ENCODE measurements at regions not wholly inside any gene's neighbourhood (a gene's known extent, or its start where the extent isn't known, plus 50 kb on each side); places are given as distances from the start of the nearest gene placed in this dataset.

GRCh38 chr1:22275626-22276395 lies 132.9 kb upstream of the WNT4 start:
- Histone ChIP-seq H3K27me3 (ENCODE audit: insufficient read depth) (no peaks in the 10 kb centered on the region), H3K9me2 (ENCODE audit: insufficient read depth) (no peaks in the 10 kb centered on the region), H3F3A (replicated peaks; ENCODE audit: low read depth) (no peaks in the 10 kb centered on the region), H3K4me1 (ENCODE audit: insufficient read depth) (peaks cover 24% of the 10 kb centered on the region), H2AFZ (no peak overlapping the region), H3K4me3 (no peak overlapping the region), H3K27ac (ENCODE audit: low read depth) (no peak overlapping the region), H4K20me1 (replicated peaks; ENCODE audit: insufficient read depth) (no peaks in the 10 kb centered on the region), H3K36me3 (ENCODE audit: insufficient read depth) (no peaks in the 10 kb centered on the region), H3K4me2 (peak overlapping the region; percentile 32; the same call in 1 of the 2 replicates), H3K79me2 (replicated peaks; ENCODE audit: insufficient read depth) (no peaks in the 10 kb centered on the region)
- H3K9me3 Mint-ChIP-seq, result peaks cover 6% of the 10 kb centered on the region
- H3K27ac Mint-ChIP-seq, result no peak overlapping the region
- H3K4me3 Mint-ChIP-seq, result no peak overlapping the region
- ATAC-seq (peak; percentile 91), DNase-seq (ENCODE audit: low spot score) (peak; percentile 81)
- no peaks in the 10 kb centered on the region; the same call in 2 of the 3 replicates for H3K36me3 Mint-ChIP-seq (ENCODE audit: low read depth)
- peaks cover 44% of the 10 kb centered on the region for H3K4me1 Mint-ChIP-seq
- peaks cover 20% of the 10 kb centered on the region for H3K27me3 Mint-ChIP-seq (ENCODE audit: insufficient read depth, low read depth, poor library complexity)
- no peak for TF ChIP-seq EZH2phosphoT487 (IDR thresholded peaks at IDR 0.05; ENCODE audit: unreplicated experiment)
- no peak for TF ChIP-seq EZH2 (IDR thresholded peaks at IDR 0.05; ENCODE audit: low read depth, unreplicated experiment)
- peak; percentile 69 to 89 for TF ChIP-seq CTCF (conservative IDR thresholded peaks at IDR 0.05; ENCODE audit: low read depth in 2 of 2)

- H3K4me3 Mint-ChIP-seq, result no peak overlapping the region
- peaks cover 21% of the 10 kb centered on the region for H3K4me1 ChIP-seq (ENCODE audit: insufficient read depth)
- H3K79me2 ChIP-seq (replicated peaks; ENCODE audit: insufficient read depth), result no peaks in the 10 kb centered on the region
- H3K4me3 ChIP-seq, result no peak overlapping the region
- no peak overlapping the region for H2AFZ ChIP-seq
- no peak for DNase-seq (ENCODE audit: low spot score)
- H3K27ac Mint-ChIP-seq, result no peak overlapping the region
- H3F3A ChIP-seq (replicated peaks; ENCODE audit: low read depth), result no peaks in the 10 kb centered on the region
- H3K4me2 ChIP-seq, result no peak overlapping the region
- no peak for ATAC-seq
- H3K27me3 Mint-ChIP-seq (ENCODE audit: insufficient read depth, low read depth, poor library complexity), result peaks cover 22% of the 10 kb centered on the region
- no peaks in the 10 kb centered on the region for H3K27me3 ChIP-seq (ENCODE audit: insufficient read depth)
- no peaks in the 10 kb centered on the region for H3K9me2 ChIP-seq (ENCODE audit: insufficient read depth)
- peaks cover 6% of the 10 kb centered on the region for H3K9me3 Mint-ChIP-seq
- peaks cover 41% of the 10 kb centered on the region for H3K4me1 Mint-ChIP-seq
- no peak overlapping the region for H3K27ac ChIP-seq (ENCODE audit: low read depth)
- H3K36me3 ChIP-seq (ENCODE audit: insufficient read depth), result no peaks in the 10 kb centered on the region
- H4K20me1 ChIP-seq (replicated peaks; ENCODE audit: insufficient read depth), result no peaks in the 10 kb centered on the region
- no peaks in the 10 kb centered on the region; the same call in 2 of the 3 replicates for H3K36me3 Mint-ChIP-seq (ENCODE audit: low read depth)
- TF ChIP-seq JUNB (IDR thresholded peaks at IDR 0.05; ENCODE audit: unreplicated experiment) (no peak), STAT1 (IDR thresholded peaks at IDR 0.05; ENCODE audit: unreplicated experiment) (no peak), ZNF462 (CRISPR knock-in tag; IDR thresholded peaks at IDR 0.05) (no peak), ZNF114 (CRISPR knock-in tag; IDR thresholded peaks at IDR 0.05) (no peak), EZH2 (IDR thresholded peaks at IDR 0.05; ENCODE audit: low read depth, unreplicated experiment) (no peak), CREB1 (CRISPR knock-in tag; IDR thresholded peaks at IDR 0.05; ENCODE audit: low read depth) (no peak), CTCF (conservative IDR thresholded peaks at IDR 0.05; ENCODE audit: low read depth in 2 of 2) (no peak), NANOG (IDR thresholded peaks at IDR 0.05; ENCODE audit: borderline replicate concordance) (no peak)
Measured at GRCh38 chr1:22276396-22276748, 133.5 kb upstream of the WNT4 start.
